HUES64 (cell line): ENCODE measurements at regions not wholly inside any gene's neighbourhood (a gene's known extent, or its start where the extent isn't known, plus 50 kb on each side); places are given as distances from the start of the nearest gene placed in this dataset.

Experiments used
- H3K27ac ChIP-seq: 2 replicates; pipeline ENCODE4 v1.7.0; 2013; ENCODE audit warnings: low read depth, low read length, inconsistent platforms
- H3K27me3 ChIP-seq: 2 replicates; pipeline ENCODE4 v1.6.1; 2013; ENCODE audit warnings: mild to moderate bottlenecking, low read length; ENCODE audit not compliant: insufficient read depth
- H3K36me3 ChIP-seq: 2 replicates; pipeline ENCODE4 v1.6.1; 2013; ENCODE audit warnings: mild to moderate bottlenecking, low read length; ENCODE audit not compliant: insufficient read depth
- H3K4me1 ChIP-seq: 2 replicates; pipeline ENCODE4 v1.6.1; 2013; ENCODE audit warnings: mild to moderate bottlenecking, low read length, moderate library complexity; ENCODE audit not compliant: insufficient read depth
- H3K4me3 ChIP-seq: 2 replicates; pipeline ENCODE4 v1.5.1; 2013; ENCODE audit warnings: mild to moderate bottlenecking, low read length, moderate library complexity
- H3K9ac ChIP-seq: 2 replicates; pipeline ENCODE4 v1.6.1; 2013; ENCODE audit warnings: mild to moderate bottlenecking, low read depth, low read length
- H3K9me3 ChIP-seq: 2 replicates; pipeline ENCODE4 v1.6.1; 2013; ENCODE audit warnings: low read depth, low read length; ENCODE audit not compliant: insufficient read depth
- WGBS: fragments of 150-250, 120-280 bp; methylation state at CpG from one replicate; pipeline ENCODE4 v1.1.7; 2013; ENCODE audit warnings: missing lambda C conversion rate; 5-methylcytosine and 5-hydroxymethylcytosine counted together

GRCh38 chr1:88068407-88068960 is 615.6 kb upstream of the PKN2 start:
- Histone ChIP-seq H3K4me1 (no peaks in the 10 kb centered on the region), H3K4me3 (no peak overlapping the region), H3K27ac (no peak overlapping the region), H3K9me3 (no peaks in the 10 kb centered on the region), H3K9ac (no peak overlapping the region), H3K27me3 (no peaks in the 10 kb centered on the region), H3K36me3 (no peaks in the 10 kb centered on the region)
- WGBS, result 92% methylated on average over 2 of the region's 5 CpGs

GRCh38 chr1:88070956-88071355 is 613.1 kb upstream of the PKN2 start:
- Histone ChIP-seq H3K27ac (no peak overlapping the region), H3K9me3 (no peaks in the 10 kb centered on the region)
- WGBS, result 92% methylated on average over 1 of the region's 1 CpG

GRCh38 chr1:88074661-88075060 is 609.4 kb upstream of the PKN2 start:
- Histone ChIP-seq H3K4me3 (no peak overlapping the region), H3K9me3 (no peaks in the 10 kb centered on the region), H3K9ac (no peak overlapping the region), H3K4me1 (no peaks in the 10 kb centered on the region), H3K27ac (no peak overlapping the region), H3K36me3 (no peaks in the 10 kb centered on the region), H3K27me3 (no peaks in the 10 kb centered on the region)
- 96% methylated on average over 2 of the region's 2 CpGs for WGBS

More at GRCh38 chr1:88070956-88071355, 613.1 kb upstream of the PKN2 start:
- no peaks in the 10 kb centered on the region for H3K27me3 ChIP-seq
- no peak overlapping the region for H3K9ac ChIP-seq
- no peak overlapping the region for H3K4me3 ChIP-seq
- no peaks in the 10 kb centered on the region for H3K36me3 ChIP-seq
- H3K4me1 ChIP-seq, result no peaks in the 10 kb centered on the region

- 92% methylated on average over 1 of the region's 1 CpG for WGBS
- Histone ChIP-seq H3K4me3 (no peak overlapping the region), H3K4me1 (no peaks in the 10 kb centered on the region), H3K36me3 (no peaks in the 10 kb centered on the region), H3K9me3 (no peaks in the 10 kb centered on the region), H3K27ac (no peak overlapping the region), H3K9ac (no peak overlapping the region), H3K27me3 (no peaks in the 10 kb centered on the region)
These were observed 608.3 kb upstream of the PKN2 start for GRCh38 chr1:88075813-88076212.

- Histone ChIP-seq H3K4me1 (no peaks in the 10 kb centered on the region), H3K36me3 (no peaks in the 10 kb centered on the region), H3K4me3 (no peak overlapping the region), H3K27me3 (no peaks in the 10 kb centered on the region), H3K9me3 (no peaks in the 10 kb centered on the region), H3K27ac (no peak overlapping the region), H3K9ac (no peak overlapping the region)
- WGBS, result no CpG with 5 or more reads among the region's 1 CpG
These were observed 605.0 kb upstream of the PKN2 start for GRCh38 chr1:88079036-88079435.

- Histone ChIP-seq H3K4me3 (no peak overlapping the region), H3K4me1 (no peaks in the 10 kb centered on the region), H3K27me3 (no peaks in the 10 kb centered on the region), H3K36me3 (no peaks in the 10 kb centered on the region), H3K9me3 (no peaks in the 10 kb centered on the region), H3K27ac (no peak overlapping the region), H3K9ac (no peak overlapping the region)
These were observed 603.2 kb upstream of the PKN2 start for GRCh38 chr1:88080875-88081274.

- Histone ChIP-seq H3K36me3 (no peaks in the 10 kb centered on the region), H3K9ac (no peak overlapping the region), H3K4me3 (no peak overlapping the region), H3K27ac (no peak overlapping the region), H3K27me3 (no peaks in the 10 kb centered on the region), H3K9me3 (no peaks in the 10 kb centered on the region), H3K4me1 (no peaks in the 10 kb centered on the region)
- 93% methylated on average over 8 of the region's 8 CpGs for WGBS
These were observed 595.6 kb upstream of the PKN2 start for GRCh38 chr1:88088481-88088880.

GRCh38 chr1:88089961-88090360 is 594.1 kb upstream of the PKN2 start:
- WGBS, result 0% methylated on average over 1 of the region's 1 CpG
- Histone ChIP-seq H3K4me3 (no peak overlapping the region), H3K27ac (no peak overlapping the region)

GRCh38 chr1:88098881-88099280 is 585.2 kb upstream of the PKN2 start:
- Histone ChIP-seq H3K4me1 (no peaks in the 10 kb centered on the region), H3K36me3 (no peaks in the 10 kb centered on the region), H3K4me3 (no peak overlapping the region), H3K9me3 (no peaks in the 10 kb centered on the region), H3K27ac (no peak overlapping the region), H3K27me3 (no peaks in the 10 kb centered on the region), H3K9ac (no peak overlapping the region)
- 96% methylated on average over 3 of the region's 3 CpGs for WGBS

More at GRCh38 chr1:88089961-88090360, 594.1 kb upstream of the PKN2 start:
- Histone ChIP-seq H3K36me3 (no peaks in the 10 kb centered on the region), H3K9me3 (no peaks in the 10 kb centered on the region), H3K27me3 (no peaks in the 10 kb centered on the region), H3K4me1 (no peaks in the 10 kb centered on the region), H3K9ac (no peak overlapping the region)

GRCh38 chr1:88101041-88101440 is 583.0 kb upstream of the PKN2 start:
- Histone ChIP-seq H3K36me3 (no peaks in the 10 kb centered on the region), H3K4me3 (no peak overlapping the region), H3K9me3 (no peaks in the 10 kb centered on the region), H3K27me3 (no peaks in the 10 kb centered on the region), H3K4me1 (no peaks in the 10 kb centered on the region), H3K27ac (no peak overlapping the region), H3K9ac (no peak overlapping the region)
- 94% methylated on average over 1 of the region's 1 CpG for WGBS

GRCh38 chr1:88104236-88104635 is 579.8 kb upstream of the PKN2 start:
- Histone ChIP-seq H3K36me3 (no peaks in the 10 kb centered on the region), H3K27me3 (no peaks in the 10 kb centered on the region), H3K9ac (no peak overlapping the region), H3K9me3 (no peaks in the 10 kb centered on the region), H3K27ac (no peak overlapping the region), H3K4me1 (no peaks in the 10 kb centered on the region), H3K4me3 (no peak overlapping the region)
- WGBS, result 97% methylated on average over 1 of the region's 1 CpG

GRCh38 chr1:88104886-88105285 is 579.2 kb upstream of the PKN2 start:
- no peaks in the 10 kb centered on the region for H3K36me3 ChIP-seq
- H3K4me1 ChIP-seq, result no peaks in the 10 kb centered on the region
- H3K9ac ChIP-seq, result no peak overlapping the region
- 96% methylated on average over 2 of the region's 2 CpGs for WGBS
- no peak overlapping the region for H3K4me3 ChIP-seq
- no peak overlapping the region for H3K27ac ChIP-seq
- H3K9me3 ChIP-seq, result no peaks in the 10 kb centered on the region
- H3K27me3 ChIP-seq, result no peaks in the 10 kb centered on the region
